LHCN-M2 (cell line): ENCODE measurements at regions not wholly inside any gene's neighbourhood (a gene's known extent, or its start where the extent isn't known, plus 50 kb on each side); places are given as distances from the start of the nearest gene placed in this dataset.

Experiments
- DNase-seq: peaks from one replicate; pipeline ENCODE4 v3.0.0-alpha.2; 2012; ENCODE audit warnings: low read depth

DNA sequence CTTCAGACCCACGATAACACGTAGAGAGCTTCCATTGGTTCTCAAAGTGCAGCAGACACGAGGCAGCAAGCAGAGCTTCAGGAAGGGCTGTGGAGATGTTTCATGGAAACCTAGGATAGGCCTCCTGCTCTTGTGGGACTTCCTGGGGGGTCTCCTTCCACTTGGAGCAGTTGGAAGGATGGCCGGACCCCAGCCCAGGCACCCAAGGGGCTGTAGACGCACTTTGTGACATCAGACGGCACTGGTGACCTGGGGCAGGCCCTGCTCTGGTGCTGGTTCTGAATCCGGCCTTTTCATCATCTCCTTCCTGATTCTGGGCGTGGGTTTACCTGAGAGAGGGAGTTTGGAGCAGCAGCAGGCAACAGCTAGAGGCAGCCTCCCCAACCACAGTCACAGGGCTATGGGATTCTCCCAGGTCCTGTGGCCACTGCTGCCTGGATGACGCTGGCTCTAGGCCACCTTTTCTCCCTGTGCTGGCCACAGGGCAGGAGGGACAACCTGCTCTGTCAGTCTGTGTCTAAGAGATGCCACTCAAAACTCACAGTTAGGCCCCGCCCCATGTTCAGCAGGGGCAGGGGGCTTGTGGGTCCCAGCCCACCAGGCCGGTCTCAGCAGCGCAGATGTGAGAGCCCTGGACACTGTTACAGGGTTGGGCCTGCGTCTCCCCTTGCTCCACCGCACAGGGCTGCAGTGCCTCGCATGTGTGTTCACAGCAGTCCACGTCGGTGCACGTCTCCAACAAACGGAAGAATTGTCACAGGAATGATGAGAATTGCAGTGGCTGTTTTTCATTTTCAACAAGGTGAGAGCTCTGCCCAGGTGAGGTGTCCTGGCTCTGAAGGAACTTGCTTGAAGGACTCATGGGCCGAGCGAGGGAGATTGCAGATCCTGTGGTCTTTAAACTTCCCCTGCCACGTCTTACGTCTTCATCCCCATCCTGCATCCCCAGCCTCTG, 569.3 kb downstream of the TCERG1L start:
- no peak for DNase-seq

DNA sequence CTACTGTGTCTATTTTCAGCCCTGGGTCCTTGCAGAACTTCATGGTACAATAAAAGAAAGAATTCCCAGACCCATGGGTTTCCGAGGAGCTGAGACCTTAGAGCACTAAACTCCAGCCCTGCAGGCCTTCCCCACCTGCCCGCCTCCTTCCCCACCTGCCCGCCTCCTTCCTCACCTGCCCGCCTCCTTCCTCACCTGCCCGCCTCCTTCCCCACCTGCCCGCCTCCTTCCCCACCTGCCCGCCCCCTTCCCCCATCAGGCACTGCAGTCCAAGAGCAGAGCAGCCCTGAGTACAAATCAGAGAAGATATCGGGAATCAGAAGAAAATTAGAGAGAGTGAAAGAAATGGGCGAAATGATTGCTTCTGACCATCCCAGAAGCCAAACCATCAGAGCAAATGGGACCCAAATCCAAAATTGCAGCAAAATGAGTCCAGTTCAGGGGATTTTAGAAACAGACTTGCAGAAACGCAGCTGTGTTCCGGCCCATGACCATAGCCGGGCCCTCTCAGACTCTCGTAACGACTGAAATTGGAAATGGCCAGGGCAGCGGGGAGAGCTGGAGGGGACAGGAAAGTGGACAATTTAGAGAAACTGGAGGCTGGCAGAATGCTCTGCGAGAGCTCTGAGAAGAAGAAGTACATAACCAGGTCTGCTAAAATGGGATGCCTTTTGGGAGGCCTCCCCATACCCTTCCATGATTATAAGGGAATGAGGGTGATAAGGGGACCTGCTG, 568.4 kb downstream of the TCERG1L start:
- no peak for DNase-seq

DNA sequence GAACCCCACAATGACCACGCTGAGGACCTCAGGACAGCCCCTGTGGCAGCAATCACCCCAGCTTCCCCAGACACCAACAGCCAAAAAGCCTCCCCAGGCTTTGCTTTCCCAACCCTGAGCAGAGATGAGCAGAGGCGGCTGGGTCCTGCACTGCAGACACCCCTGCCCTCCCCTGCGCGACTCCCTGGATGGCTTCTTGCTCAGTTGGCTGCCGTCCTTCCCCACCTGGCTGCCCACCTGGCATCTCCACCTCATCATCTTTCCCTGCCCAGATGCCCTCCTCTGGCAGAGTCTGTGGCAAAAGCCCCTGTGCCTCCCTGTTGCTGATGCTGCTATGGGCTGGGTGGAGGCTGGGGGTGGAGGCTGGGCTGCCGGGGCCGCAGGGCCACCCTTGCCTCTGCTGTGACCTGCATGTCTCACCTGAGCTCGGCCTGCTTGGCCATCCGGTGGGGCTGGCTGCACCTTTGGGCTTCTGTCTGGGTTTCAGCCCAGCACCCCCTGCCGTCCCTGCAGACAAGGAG, 567.7 kb downstream of the TCERG1L start:
- DNase-seq, result no peak

DNA sequence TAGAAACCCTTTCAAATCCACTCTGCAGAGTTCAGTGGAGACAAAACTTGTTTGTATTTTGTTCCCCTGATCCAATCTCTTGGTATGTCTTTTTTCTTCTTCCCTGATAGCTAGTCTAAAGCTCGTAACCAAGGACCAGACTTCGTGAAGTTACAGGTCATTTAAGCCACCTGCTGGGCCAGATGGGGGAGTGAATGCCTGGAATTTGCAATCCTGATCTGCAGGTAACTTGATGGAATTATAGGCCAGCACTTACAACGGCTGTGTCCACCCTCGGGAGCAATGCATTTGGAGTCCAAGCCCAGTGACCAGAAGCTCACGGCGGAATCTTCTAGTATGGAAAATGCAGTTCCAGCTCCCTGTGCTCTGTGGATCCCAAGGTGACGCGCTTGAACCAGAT, 566.9 kb downstream of the TCERG1L start:
- no peak for DNase-seq

DNA sequence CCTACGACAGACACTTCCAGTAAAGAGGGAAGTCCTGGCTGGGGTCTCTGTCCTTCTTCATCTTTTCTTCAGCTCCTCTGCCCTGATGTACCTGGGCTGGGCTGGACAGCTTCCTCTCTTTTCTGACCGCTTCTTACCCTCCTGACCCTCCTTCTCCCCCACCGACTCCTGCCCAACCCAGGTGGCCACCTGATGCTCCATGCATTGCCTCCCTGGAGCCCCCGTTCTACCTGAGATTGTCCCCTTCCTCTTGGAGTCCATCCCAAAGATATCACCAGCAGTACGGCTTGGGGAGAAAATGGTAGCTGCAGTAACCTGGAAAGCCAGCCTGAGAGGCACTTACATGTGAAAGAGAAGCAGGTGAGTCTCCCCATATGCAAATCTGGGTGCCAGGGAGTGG, 566.3 kb downstream of the TCERG1L start:
- no peak for DNase-seq

DNA sequence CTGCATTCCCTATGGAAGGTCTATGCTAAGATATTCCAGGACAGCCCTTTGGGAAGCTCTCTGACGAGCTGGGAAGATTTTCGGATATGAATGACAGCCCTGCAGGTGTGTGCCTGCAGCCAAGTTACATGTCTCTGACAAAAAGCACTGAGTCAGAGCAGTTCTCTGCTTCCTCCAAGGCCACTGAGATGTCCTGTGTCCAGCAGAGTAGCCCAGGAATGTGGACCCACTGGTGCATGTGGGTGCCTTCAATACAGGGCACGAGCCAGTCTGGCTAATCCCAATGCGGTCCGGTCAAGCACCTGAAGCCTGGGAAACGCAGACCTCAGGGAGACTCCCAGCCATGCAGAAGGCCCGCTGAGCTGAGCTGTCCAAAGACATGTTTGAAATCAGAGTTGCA, 565.7 kb downstream of the TCERG1L start:
- DNase-seq, result no peak

DNA sequence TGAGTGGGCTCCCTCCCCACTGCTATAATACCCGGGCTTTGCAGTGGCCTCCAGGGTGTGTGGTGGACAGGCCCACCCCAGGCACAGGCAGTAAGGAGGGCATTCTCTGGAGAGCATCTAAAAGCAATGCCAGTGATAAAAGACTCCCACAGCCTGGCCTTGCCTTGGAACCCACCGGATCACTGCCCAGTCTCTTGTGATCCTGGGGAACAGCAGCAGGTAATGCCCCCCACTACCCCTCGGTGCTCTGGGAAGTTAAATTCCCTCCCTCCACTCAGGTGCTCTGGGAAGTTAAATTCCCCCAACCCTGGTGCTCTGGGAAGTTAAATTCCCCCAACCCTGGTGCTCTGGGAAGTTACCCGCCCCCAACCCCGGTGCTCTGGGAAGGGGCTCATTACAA, 565.2 kb downstream of the TCERG1L start:
- no peak for DNase-seq

DNA sequence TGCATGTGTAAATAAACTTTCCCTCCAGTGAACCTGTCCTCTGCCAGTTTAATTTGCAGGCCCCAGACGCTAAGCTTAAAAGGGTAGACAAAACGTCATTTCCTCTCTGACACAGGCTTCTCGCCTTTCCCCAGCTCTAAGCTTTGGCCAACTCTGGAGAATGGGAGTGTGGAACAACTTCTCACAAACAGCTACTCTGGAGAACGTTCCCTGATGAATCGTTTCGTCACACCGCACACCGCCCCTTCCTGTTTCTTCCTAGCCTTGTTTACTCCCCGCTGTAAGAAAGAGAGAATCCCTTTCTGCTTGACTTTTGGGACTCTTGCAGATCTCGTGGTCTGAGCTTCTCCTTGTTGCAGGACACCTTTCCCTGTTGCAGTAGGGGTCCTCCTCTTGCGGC, 564.2 kb downstream of the TCERG1L start:
- no peak for DNase-seq

DNA sequence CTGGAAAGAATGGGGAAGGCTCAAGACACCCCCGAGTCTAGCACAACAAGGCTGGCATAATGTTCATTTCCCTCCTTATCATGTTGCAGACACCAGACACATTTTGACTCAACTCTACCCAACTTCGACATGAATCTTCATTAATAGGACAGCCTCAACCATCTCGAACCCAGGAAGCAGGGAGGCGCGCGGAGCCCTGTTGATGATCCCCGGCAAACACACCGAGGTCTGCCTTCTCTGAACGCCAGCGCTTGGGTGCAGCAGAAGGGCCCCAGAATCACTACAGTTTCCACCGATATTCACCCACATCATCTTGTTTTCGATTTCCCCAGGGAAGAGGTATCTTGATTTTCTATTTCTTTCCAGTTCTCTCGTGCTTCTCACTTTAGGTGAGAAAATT, 563.6 kb downstream of the TCERG1L start:
- DNase-seq, result no peak

DNA sequence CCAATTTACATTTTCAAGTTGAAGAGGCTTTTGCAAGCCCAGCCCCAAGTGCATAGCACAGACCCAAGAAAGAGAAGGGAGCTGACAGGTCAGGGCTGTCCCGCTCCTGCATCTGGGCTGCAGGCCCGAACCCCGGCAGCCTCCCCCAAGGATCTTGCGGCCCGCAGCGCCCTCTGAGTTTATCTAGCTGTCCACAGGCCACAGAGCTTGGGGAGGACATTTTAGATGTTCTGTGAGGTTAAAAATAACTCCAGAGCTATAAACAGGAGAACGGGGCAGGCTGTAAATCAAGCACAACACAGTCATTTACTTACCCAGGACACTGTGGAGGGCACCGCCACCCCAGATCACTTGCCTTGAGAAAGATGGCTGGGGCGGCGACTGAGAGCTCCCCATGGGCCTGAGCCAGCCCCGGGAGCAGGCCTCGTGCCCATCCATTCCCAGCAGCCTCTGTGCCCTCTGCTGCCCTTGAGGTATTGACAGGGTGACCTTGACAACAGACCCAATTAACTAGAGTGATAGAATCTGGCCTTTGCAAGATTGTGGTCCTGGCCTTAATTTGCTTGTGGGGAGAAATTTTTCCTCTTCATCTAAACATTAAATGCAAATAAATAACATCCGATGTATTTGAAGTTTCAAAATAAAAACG, 563.0 kb downstream of the TCERG1L start:
- DNase-seq, result no peak

DNA sequence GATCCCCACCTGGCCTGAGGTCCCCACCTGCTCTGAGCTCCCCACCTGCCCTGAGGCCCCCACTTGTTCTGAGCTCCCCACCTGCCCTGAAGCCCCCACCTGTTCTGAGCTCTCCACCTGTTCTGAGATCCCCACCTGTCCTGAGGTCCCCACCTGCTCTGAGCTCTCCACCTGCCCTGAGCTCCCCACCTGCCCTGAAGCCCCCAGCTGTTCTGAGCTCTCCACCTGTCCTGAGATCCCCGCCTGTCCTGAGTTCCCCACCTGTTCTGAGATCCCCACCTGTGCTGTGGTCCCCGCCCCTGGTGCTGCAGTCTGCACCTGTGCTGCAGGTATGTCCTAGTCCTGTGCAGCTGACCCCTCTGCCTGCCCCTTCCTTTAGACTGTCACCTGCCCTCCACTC, 561.6 kb downstream of the TCERG1L start:
- DNase-seq, result no peak

DNA sequence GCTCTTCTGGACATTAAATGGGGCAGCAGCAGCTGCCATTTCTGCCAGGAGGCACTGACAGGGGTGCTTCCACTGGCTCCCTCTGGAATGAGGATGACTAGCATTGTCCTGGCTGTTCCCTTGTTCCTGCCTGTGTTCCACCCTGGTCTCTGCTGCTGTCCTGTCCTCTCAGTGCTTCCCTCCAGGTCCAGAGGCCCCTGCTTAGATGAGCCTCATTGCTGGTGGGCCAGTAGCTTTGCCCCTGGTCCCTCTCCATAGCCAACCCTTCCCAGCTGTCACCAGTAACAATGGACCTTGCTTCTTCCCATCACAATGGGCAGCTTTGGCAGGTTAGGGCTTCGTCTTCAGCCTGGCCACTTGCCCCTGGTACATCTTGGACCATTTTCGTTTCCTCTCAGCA, 561.1 kb downstream of the TCERG1L start:
- no peak for DNase-seq

DNA sequence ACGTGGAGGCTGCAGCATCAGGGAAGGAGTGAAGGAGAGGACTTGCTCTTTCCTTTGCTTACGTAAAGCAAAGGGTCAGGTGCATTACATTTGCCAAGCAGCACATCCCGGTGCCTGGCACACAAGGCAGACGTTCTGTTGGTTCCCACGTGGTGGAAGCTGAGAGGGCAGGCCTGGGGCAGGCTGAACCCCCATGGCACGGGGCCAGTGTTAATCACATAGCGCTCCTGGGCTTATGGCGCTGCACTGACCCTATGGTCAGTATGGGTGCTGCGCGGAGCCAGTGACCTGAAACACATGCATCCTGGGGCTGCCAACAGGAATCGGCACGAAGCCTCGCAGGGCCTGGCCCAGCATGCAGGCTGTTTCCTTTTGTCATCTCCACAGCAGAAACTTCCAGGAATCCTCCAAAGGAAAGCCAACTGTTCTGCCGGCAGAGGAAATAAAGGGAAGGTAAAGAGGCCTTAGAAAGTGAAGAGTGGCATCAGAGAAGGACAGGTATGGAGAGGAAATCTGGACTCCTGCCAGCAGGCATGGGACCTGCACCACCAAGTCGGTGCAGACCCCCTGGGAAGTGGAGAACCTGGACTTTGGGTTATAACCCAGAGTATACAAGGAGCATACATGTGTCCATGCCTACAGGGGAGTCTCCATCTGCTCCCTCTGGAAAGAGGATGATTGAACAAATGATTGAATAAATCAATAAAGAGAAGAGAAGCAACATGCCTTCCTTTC, 560.2 kb downstream of the TCERG1L start:
- DNase-seq, result no peak

DNA sequence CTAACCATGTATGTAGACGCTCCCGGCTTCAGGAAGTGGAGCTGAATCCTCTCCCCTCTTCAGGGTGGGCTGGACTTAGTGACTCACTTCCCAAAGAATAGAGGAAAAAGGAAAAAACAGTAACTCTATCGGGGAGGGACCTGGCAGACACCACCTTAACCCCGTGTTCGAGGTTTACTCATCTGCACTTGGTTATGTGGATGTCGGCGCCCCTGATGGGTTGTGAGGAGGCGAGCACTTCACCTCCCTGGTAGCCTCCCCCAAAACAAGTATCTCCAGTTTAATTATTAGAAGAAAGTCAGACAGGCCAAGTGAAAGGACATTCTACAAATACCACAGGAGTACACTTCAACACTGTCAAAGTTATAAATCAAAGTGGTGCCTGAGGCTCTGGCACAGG, 559.7 kb downstream of the TCERG1L start:
- DNase-seq, result no peak

DNA sequence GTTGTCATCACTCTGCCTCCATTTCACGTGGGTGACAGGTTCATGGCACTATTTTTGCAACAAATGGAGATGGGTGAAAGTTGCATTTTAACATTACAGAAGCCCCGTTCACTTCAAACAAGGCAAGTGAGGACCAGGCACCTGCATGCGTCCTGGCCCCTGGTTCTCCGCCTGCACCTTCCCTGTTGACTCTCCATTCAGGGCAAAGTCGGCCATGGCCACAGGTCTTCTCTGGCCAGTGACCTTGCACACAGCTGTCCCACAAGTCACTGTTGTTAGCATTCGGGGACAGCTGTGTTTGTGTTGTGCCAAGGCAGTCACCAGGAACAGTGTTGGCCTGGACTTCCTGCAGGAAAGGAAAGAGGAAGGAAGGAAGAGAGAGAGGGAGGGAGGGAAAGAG, 554.9 kb downstream of the TCERG1L start:
- DNase-seq, result no peak

DNA sequence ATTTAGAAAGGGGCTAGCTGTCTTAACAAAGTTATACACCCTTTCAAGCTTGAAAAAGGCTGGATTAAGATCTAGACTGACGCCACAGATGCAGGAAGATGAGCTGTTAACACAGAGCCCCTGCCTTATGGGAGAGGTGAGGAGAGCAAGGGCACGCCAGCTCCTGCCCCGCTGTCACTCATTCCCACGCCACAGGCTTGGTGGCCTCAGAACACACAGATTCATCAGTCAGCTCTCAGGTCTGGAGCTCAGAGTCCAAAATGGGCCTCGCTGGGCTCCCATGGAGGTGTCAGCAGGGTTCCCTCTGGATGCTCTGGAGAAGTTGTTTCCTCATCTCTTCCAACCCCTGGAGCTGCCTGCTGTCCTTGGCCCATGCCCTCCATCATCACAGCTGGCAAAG, 554.2 kb downstream of the TCERG1L start:
- no peak for DNase-seq

DNA sequence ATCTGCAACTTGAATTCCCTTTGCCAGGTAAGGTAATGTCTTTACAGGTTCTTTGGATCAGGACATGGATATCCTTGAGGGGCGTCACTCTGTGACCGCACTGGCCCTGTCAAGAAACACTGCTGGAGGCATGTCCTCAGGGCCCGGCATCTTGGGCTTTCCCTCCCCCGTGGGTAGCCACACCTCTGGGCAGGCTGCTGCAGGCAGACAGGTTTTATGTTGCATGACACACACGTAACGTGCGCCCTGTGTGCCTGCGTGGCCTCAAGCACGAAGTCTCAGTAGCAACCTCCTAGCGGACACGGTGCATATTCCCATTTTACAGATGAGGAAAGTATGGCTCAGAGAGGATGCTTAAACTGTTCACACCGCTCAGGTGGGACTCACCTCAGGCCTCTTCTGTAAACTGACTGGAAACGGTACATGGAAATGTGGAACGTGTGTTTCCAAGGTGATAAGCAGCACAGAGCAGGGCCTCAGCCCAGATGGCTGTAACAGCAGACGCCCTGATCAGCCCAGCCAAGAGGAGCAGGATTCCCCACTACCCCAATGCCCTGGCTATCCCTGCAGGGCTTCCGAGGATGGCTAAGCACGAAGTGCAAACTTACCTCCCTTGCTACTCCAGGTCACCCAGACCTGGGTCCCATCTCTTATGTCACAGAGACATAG, 553.6 kb downstream of the TCERG1L start:
- DNase-seq, result no peak

DNA sequence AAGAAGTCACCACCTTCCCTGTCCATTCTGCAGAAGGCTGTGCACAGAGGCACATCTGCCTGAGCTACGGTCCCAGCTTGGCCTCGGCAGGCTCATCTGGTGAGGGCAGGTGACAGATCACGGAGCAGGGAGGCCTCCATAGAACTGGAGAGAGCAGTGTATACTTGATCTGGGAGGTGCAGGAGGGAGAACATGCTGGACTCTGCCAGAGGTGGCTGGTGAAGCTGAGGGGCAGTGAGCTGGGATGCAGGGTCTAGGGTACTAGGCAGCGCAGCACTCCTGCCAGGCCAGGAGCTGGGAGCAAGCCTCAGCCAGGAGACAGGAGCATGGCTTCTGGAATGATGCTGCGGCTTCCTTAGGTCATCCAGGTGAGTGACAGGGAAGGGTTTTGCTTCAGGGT, 553.0 kb downstream of the TCERG1L start:
- no peak for DNase-seq

DNA sequence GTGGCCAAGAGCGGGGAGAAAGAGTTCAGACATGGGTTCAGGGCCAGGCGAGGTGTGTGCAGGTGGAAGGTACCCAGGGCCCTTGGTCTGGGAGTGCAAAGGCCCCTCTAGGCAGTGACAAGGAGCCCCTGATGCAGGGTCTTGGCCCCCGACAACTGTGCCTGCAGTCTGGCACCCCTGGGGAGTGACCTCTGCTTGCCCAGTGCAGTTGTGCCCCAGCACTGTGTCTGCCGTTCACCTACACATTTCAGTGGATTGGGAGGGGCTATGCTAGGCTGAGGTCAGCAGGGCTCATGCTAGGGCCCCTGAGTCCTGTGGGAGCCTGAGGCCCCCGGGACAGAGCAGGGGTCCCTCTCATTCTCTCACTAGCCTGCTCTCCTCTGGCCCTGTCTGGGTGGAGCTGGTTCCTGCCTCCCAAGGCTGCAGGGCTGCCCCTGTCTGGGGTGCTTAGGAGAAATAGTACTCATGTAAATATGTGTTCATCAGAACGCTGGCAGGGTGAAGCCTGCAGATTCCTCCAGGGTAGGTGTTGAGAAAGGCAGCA, 550.4 kb downstream of the TCERG1L start:
- no peak for DNase-seq

DNA sequence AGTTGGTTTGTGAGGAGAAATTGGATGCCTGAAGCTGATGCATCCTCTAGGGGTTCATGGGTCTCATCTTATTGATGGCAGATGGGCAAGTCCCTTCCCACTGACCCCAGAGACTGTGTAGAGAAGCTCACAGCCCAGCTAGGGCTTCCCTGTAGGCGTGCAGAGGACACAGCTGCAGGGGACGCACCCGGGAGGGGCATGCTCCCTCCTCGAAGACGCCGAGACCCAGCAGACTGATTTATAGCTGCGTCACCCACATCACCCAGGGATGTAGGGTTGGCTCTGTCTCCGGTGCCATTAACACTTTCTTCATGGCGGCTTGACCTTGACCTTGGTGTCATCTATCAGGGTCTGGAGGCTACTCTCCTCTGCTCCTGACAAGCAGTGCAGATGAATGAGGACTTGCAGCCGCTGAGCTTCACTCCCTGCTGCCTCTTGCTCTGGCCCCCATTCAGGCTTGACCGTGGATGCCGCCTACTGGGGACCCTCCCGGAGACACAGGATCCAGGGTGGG, 549.7 kb downstream of the TCERG1L start:
- DNase-seq, result no peak
